A204.1 (cell line): ENCODE measurements at regions not wholly inside any gene's neighbourhood (a gene's known extent, or its start where the extent isn't known, plus 50 kb on each side); places are given as distances from the start of the nearest gene placed in this dataset.

Experiments
- FAIRE-seq: peaks from 2 replicates; lab custom pipeline; 2012; peaks lifted over from hg19 to GRCh38; lab: Jason Lieb, UNC

DNA sequence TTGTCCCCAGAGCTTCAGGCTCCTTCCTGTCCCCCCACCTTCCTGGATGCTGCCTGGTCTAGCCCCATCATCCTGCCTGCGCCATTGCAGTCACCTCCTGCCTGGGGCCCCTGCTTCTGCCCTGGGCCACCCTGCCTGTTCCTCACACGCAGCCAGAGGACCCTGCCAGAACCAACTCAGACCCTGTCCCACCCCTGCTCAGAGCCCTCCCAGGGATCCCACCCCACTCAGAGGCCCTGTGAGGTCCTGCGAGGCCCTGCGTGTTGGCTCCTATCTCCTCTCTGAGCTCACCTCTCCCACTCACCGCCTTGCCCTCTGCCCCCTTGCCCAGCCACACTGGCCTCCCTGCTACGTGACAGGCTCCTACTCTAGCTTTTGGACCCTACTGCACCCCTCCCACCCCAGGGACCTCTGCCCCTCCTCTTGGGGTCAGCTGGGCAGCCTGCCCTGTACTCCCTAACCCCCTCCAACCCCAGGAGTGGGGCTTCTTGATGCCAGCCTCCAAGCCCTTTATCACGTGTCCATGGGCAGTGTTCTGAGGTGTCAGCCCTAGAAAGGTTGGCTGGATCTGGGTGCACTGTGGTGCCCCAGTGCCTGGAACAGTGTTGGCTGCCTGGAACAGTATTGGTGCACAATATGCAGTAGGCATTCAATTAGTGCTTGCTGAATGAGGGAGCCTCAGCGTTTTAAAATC lies 68.3 kb downstream of the CEBPB start:
- no peak for FAIRE-seq

GRCh38 chr20:50259705-50260478 lies 69.3 kb downstream of the CEBPB start:
- FAIRE-seq = no peak

GRCh38 chr20:50260479-50261221 lies 70.0 kb downstream of the CEBPB start:
- FAIRE-seq = no peak

GRCh38 chr20:50261471-50262212 lies 71.0 kb downstream of the CEBPB start:
- no peak for FAIRE-seq

- FAIRE-seq = no peak
Measured at GRCh38 chr20:50263831-50264230, 73.2 kb downstream of the CEBPB start.

DNA sequence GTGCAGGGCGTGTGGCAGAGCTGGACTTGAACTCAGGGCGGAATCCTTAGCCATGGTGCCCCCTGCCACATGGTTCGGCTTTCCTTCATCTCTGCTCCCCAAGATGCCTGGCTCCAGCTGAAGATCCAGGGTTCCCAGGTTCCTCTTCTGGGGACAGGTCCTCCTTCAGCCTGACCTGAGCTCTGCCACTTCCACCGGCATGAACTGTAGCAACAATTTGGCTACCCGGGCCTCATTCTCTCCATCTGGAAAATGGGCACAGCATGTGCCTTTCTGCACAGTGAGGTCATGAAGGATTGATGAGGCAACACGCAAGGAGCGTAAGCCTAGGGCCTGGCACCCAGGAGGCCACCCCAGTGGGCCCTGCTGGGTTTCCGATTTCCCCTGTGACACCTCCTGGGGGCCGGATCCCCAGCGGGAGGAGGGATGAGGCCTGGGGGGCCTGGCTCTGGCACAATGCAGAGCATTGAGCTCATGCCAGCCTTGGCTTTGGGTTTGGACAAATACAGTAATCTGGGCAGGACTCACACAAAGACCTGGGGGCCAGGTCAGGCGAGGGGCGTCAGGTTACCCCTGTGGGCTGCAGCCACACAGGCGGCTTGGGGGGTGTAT lies 74.0 kb downstream of the CEBPB start:
- no peak for FAIRE-seq

DNA sequence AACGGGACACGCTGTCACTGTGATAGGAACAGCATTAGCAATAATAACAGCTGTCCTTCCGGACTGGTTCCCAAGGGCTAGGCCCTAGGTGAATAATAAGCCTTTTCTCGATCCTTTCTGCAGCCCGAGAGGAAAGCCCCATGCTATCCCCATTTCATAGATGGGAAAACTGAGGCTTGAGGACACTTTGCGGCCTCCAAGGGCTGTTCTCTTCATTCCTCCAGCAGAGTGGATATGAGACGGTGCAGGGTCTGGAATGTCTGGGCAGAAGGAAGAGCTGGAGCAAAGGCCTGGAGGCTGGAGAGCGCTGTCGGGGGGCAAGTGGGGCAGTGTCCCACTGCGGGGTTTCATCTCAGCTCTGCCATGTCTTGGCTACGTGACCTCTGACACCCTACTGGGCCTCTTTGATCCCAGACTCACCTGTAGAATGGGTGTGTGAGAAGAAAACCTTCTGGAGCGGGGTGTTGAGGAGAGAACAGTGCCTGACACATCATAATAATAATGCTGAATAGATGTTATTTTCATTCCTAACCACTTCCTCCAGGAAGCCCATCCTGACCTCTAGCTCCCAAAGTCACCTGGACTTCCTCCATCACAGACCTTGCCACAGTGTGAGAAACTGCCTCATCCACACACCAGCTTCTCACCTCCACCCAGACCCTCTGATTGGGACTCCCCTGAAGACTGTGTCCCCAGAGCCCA lies 74.8 kb downstream of the CEBPB start:
- no peak for FAIRE-seq

DNA sequence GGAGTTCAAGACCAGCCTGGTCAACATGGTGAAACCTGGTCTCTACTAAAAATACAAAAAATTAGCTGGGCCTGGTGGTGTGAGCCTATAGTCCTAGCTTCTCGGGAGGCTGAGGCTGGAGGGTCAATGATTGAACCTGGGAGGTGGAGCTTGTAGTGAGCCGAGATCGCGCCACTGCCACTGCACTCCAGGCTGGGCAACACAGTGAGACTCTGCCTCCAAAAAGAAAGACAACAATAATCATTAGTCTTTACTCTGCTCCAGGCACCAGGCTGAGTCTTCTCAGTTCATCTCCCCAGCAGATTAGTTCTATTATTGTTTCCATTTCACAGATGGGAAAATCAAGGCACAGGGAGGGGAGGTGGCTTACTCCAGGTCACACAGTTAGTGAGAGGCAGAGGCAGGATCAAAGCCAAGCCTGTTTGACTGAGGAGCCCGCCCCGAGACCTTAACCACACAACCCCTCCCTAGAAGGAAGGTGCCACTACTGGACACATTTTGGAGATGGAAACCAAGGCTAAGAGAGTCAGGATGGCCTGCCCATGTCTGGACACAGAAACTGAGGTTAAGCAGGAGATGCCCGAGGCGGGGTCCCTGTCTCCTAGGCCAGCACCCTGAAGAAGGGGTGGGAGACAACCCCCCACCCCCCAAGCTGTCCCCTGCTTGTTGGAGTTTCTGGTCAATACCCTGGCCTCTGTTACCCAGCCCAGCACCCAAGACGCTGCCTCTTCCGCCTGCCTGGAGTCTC lies 75.8 kb downstream of the CEBPB start:
- no peak for FAIRE-seq

- FAIRE-seq = no peak
Measured at GRCh38 chr20:50267041-50267865, 76.6 kb downstream of the CEBPB start.

DNA sequence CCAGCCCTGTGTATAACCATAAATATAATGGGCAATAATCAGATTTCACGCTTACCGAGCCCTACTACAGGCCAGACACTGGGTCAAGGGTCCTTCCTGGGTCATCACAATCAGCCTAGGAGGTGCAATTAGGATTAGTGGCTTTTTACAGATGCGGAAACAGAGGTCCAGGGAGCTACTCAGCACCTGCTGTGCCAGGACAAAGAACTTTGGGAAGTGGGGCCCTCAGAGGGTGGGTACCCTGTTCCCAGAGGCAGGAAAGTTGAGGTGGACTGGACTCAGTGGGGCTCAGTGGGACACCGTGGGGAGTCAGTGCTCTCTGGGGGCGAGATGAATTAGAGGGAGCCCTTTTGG lies 77.2 kb downstream of the CEBPB start:
- no peak for FAIRE-seq

DNA sequence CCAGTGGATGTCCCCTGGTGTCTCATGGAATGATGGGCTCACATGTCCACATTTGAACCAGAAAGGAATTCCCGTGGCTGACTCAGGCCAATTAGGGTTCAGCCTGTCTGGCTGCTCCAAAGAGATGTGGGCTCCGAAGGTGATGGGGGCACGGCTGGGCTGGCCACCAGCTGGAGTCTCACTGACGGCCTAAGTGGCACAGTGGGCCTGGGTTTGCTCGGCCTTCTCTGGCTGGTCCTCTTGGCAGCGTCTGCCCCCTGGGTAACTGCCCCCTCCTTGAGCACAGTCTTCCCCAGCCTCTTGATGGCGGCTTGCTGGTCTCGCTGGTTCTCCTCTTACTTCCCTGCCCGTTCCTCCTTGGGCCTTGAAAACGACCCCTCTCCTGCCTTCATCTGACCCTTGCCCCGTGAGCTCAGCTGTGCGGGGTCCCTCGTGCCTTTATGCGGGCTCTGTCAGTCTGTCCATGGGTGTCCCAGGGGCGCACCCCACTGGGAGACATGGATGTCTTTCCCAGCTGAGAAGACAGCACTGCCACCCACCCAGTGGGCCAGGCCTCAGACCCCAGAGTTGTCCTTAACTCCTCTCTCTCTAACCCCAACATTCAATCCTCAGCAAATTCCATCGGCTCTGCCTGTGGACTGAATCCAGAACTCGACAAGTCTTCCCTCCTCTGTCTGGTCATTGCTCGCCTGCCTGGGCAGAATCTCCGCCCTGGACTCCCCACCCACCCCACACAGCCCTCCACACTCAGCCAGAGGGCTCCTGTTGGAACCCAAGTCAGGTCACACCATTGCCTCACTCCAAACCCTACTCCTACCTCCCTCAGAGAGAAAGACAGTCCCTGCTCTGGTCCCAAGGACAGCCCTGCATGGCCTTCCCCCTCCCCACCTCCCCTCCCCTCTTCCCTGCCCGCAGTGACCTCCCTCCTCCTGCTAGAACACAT lies 78.7 kb downstream of the CEBPB start:
- FAIRE-seq = no peak

DNA sequence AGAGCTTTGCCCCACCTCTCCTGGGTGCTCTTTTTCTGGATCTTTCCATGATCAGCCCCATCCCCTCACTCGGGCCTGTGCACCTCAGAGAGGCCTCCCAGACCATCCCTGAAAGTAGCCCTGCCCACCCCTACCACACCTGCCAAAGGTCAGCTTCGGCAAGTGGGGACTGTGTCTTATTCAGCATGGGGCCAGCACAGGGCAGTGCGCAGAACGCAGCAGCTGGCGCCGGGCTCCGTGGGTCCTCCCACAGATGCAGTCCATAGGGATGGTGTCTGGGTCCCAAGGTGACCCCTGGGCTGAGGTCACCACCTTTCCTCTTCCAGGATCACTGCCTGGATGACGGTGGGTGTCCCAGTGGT lies 79.4 kb downstream of the CEBPB start:
- no peak for FAIRE-seq

DNA sequence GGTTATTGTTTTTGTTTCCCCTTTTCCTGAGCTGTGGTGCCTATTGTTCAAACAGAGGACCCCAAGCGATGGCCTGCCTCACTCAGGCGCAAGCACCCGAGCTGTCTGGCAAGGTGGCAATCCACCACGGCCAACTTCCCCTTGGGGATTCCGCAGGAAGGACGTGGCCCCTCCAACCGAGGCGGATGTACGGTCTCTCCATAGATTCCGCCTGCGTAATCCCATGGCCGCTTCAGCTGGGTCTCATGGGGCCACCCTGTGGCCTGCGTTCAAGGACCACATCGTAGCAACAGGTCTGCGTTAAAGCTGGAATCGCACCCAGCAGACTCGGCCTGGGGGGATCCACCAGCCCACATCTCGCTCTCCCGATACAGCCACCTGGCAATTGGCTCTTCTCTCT lies 79.9 kb downstream of the CEBPB start:
- FAIRE-seq = no peak

DNA sequence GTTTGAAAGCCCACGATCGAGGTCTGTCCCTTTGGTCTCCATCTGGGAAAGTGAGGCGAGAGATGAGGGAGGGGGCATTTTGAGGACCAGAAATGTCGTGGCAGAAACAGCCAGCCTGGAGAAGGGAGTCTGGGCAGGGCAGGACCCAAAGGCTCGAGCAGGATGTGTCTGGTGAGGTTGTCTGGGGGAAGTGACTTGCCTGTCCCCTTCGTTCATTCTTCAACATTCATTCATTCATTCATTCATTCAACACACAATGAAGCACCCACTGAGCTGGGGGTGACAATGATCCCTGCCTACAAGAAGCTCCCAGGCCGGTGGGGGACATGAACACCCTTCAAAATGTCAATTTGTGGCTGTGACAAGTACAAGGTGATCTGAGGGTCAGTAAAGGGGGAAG lies 80.5 kb downstream of the CEBPB start:
- no peak for FAIRE-seq

GRCh38 chr20:50271612-50272011 lies 81.0 kb downstream of the CEBPB start:
- FAIRE-seq = no peak

GRCh38 chr20:50272030-50272723 lies 81.5 kb downstream of the CEBPB start:
- no peak for FAIRE-seq

- FAIRE-seq = no peak
Measured at GRCh38 chr20:50272724-50273446, 82.3 kb downstream of the CEBPB start.
